Neural crest cell (in vitro differentiated cells): ENCODE measurements at regions not wholly inside any gene's neighbourhood (a gene's known extent, or its start where the extent isn't known, plus 50 kb on each side); places are given as distances from the start of the nearest gene placed in this dataset.

Experiments
- DNase-seq: peaks from one replicate; pipeline ENCODE4 v3.0.0; 2021; ENCODE audit warnings: low read depth, mixed read lengths, low spot score
- H3K27ac Mint-ChIP-seq: one replicate; pipeline ENCODE4 v1.8.0; 2021; ENCODE audit warnings: mild to moderate bottlenecking, mixed read lengths; ENCODE audit not compliant: unreplicated experiment
- H3K27me3 Mint-ChIP-seq: 2 replicates; pipeline ENCODE4 v1.8.0; 2021; ENCODE audit warnings: low read depth, mild to moderate bottlenecking, mixed read lengths
- H3K36me3 Mint-ChIP-seq: 2 replicates; pipeline ENCODE4 v1.8.0; 2021; ENCODE audit warnings: low read depth, mild to moderate bottlenecking, mixed read lengths
- H3K4me1 Mint-ChIP-seq: 2 replicates; pipeline ENCODE4 v1.8.0; 2021; ENCODE audit warnings: mixed read lengths
- H3K4me3 Mint-ChIP-seq: one replicate; pipeline ENCODE4 v1.8.0; 2021; ENCODE audit warnings: mild to moderate bottlenecking, mixed read lengths
- H3K9me3 Mint-ChIP-seq: 2 replicates; pipeline ENCODE4 v1.8.0; 2021; ENCODE audit warnings: mixed read lengths
- TF ChIP-seq, protein P1 (sequence below): fragments of 200-600 bp; sonication (generic); conservative IDR thresholded peaks from 2 replicates; pipeline ENCODE4 v1.5.0; 2021; ENCODE audit warnings: antibody characterized with exemption, mild to moderate bottlenecking

DNA sequence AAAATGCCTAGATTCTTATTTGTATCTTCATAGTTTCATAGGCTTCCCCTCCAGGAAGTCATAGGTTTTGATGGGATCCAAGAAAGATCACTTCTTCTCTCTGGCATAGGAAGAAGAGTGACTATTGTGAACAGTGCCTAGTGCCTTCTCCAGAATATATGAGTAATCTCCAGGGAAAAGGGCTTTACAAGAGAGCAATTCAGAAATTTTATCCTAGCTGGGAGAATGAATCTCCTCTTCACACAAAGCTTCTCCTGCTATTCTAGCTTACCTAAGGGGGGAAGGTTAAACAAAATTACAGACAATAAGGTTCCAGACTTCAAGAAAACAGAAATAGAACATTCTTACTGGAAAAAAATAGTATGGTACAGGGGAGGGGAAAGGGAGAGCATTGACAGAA, 1193.3 kb upstream of the CDH6 start:
- no peaks in the 10 kb centered on the region for H3K9me3 Mint-ChIP-seq

DNA sequence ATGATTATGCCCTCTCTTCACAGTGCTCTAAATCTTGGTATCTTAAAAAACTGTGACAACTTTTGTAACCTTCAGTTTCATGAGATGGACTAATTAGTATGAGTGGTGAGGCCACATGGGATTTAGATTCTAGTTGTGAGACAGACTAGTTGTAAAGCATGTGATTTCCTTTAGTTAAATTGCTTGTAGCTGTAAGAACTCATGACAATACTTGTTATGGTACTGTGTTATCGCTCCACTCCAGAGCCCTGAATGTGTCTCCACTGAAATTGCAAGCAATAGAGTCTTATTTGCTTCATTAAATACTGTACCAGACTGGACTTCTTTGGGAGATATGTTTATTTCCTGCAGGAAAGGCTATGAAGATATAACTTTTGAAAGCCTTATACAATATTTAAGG, 1198.3 kb upstream of the CDH6 start:
- no peaks in the 10 kb centered on the region for H3K36me3 Mint-ChIP-seq
- no peaks in the 10 kb centered on the region for H3K9me3 Mint-ChIP-seq
- no peaks in the 10 kb centered on the region for H3K27me3 Mint-ChIP-seq
- no peak overlapping the region for H3K4me3 Mint-ChIP-seq
- TF ChIP-seq, protein P1, sequence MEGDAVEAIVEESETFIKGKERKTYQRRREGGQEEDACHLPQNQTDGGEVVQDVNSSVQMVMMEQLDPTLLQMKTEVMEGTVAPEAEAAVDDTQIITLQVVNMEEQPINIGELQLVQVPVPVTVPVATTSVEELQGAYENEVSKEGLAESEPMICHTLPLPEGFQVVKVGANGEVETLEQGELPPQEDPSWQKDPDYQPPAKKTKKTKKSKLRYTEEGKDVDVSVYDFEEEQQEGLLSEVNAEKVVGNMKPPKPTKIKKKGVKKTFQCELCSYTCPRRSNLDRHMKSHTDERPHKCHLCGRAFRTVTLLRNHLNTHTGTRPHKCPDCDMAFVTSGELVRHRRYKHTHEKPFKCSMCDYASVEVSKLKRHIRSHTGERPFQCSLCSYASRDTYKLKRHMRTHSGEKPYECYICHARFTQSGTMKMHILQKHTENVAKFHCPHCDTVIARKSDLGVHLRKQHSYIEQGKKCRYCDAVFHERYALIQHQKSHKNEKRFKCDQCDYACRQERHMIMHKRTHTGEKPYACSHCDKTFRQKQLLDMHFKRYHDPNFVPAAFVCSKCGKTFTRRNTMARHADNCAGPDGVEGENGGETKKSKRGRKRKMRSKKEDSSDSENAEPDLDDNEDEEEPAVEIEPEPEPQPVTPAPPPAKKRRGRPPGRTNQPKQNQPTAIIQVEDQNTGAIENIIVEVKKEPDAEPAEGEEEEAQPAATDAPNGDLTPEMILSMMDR = no peak
- no peaks in the 10 kb centered on the region for H3K4me1 Mint-ChIP-seq
- no peak overlapping the region for H3K27ac Mint-ChIP-seq
- DNase-seq = no peak

More for the DNA sequence above, 1193.3 kb upstream of the CDH6 start:
- Mint-ChIP-seq H3K4me1 (no peaks in the 10 kb centered on the region), H3K27ac (no peak overlapping the region), H3K4me3 (no peak overlapping the region), H3K36me3 (no peaks in the 10 kb centered on the region), H3K27me3 (no peaks in the 10 kb centered on the region)
- no peak for DNase-seq
- TF ChIP-seq, protein P1 = no peak

DNA sequence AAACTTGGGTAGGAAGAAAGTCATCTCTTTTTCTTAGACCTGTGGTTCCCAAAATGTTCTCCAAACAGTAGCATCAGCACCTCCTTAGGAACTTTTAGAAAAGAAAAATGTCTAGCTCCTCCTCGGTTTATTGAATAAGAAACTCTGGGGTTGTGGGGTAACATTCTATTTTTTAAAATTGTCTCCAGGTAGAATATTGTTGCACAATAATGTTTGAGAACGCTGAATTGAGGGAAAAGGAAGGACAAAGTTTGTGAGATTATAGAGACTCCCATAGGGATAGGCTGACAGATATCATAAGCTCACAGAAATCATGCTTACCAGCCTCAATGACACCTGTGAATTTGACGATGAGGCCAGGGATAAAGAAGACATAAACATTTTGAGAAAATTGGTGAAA, 1199.0 kb upstream of the CDH6 start:
- H3K36me3 Mint-ChIP-seq = no peaks in the 10 kb centered on the region
- TF ChIP-seq, protein P1 = no peak

DNA sequence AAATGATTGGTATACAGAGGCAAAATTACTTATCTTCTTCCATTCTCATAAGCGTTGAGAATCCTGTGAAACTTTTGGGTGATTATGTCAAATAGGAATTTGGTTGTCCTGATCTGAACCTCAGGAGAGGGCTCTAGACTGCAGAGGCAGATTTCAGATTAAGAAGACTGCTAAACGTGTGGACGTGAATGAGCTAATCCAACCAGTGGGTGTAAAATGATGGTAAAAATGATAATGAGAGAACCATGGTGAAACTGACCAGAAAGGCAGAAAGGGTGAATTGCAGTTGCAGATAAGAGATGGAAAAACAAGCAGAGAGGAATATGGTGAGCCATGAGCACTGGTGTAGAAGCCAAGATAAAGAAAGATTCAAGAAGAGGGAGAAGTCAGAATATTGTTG, 1200.2 kb upstream of the CDH6 start:
- Mint-ChIP-seq H3K4me3 (no peak overlapping the region), H3K36me3 (no peaks in the 10 kb centered on the region), H3K27me3 (no peaks in the 10 kb centered on the region), H3K4me1 (no peaks in the 10 kb centered on the region), H3K27ac (no peak overlapping the region), H3K9me3 (no peaks in the 10 kb centered on the region)
- TF ChIP-seq, protein P1 = no peak
- DNase-seq = no peak

More for the DNA sequence above, 1199.0 kb upstream of the CDH6 start:
- Mint-ChIP-seq H3K9me3 (no peaks in the 10 kb centered on the region), H3K4me1 (no peaks in the 10 kb centered on the region), H3K27ac (no peak overlapping the region), H3K4me3 (no peak overlapping the region), H3K27me3 (no peaks in the 10 kb centered on the region)
- DNase-seq = no peak

DNA sequence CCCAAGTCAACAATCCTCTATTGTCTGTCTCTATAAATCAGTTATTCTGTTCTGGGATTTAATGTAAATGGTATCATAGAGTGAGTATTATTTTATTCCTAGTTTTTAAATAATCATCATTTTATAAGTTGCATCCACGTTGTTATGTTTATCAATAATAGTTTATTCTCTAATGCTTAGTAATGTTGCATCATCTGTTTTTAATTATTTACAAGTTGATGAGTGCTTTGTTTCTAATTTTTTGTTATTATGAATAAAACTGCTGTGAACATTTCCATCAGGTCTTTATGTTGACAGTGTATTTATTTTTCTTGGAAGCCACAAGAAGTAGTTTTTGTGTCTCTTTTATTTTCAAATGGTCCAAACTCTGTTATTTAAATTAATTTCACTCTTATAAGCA, 1201.2 kb upstream of the CDH6 start:
- H3K36me3 Mint-ChIP-seq = no peaks in the 10 kb centered on the region
- H3K9me3 Mint-ChIP-seq = no peaks in the 10 kb centered on the region
- no peak overlapping the region for H3K27ac Mint-ChIP-seq
- DNase-seq = no peak
- H3K4me1 Mint-ChIP-seq = no peaks in the 10 kb centered on the region
- TF ChIP-seq, protein P1 = no peak
- no peak overlapping the region for H3K4me3 Mint-ChIP-seq
- H3K27me3 Mint-ChIP-seq = no peaks in the 10 kb centered on the region

DNA sequence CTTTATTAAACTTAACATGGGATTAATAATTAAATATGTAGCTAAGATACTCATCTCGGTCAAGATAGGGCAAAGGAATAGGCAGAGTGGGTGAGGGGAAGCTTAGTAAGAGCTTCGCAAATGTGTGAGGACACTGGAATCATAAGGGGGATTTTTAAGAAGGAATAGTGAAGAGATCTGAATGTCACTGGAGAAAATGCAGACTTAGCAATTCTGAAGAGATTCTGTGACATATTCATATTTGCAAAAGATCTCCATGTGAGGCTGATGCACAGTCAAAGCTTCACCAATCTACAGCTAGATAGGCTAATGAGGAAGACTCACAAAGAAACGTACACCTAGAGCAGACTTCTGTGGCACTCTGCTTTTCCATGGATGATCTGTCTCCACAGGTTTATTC, 1202.8 kb upstream of the CDH6 start:
- DNase-seq = no peak
- no peaks in the 10 kb centered on the region for H3K36me3 Mint-ChIP-seq
- TF ChIP-seq, protein P1 = no peak
- no peaks in the 10 kb centered on the region for H3K27me3 Mint-ChIP-seq
- H3K27ac Mint-ChIP-seq = no peak overlapping the region
- H3K9me3 Mint-ChIP-seq = no peaks in the 10 kb centered on the region
- H3K4me1 Mint-ChIP-seq = no peaks in the 10 kb centered on the region
- H3K4me3 Mint-ChIP-seq = no peak overlapping the region
